Gastroesophageal sphincter (tissue), 4 donors: ENCODE measurements at regions not wholly inside any gene's neighbourhood (a gene's known extent, or its start where the extent isn't known, plus 50 kb on each side); places are given as distances from the start of the nearest gene placed in this dataset.
"Not testable (repeated sequence)": the region's sequence is repeated elsewhere in the genome, so short reads cannot be mapped to it uniquely, and the experiment has no call there.

Experiments used
- ATAC-seq: fragments of 150-250 bp; one replicate; pipeline ENCODE4 v1.9.1; 2016; ENCODE audit warnings: mild to moderate bottlenecking, moderate library complexity
- H3K27ac ChIP-seq, 4 donors: fragments of 200-600 bp; sonication (generic) in 3 of 4; 1 replicate in 3 of 4; 2 replicates in 1 of 4; pipeline ENCODE4 v1.5.1; 2016 to 2019
- H3K27me3 ChIP-seq: fragments of 200-600 bp; sonication (generic); one replicate; pipeline ENCODE4 v1.5.1; 2019
- H3K36me3 ChIP-seq, 2 donors: fragments of 200-600 bp; sonication (generic); one replicate each; pipeline ENCODE4 v1.5.1; 2019; ENCODE audit warnings: control low read depth in 1 of 2
- H3K4me1 ChIP-seq, 3 donors: fragments of 200-600 bp; sonication (generic); 1 replicate in 2 of 3; 2 replicates in 1 of 3; pipeline ENCODE4 v1.5.1; 2016 to 2019; ENCODE audit warnings: control low read depth in 2 of 3
- H3K4me3 ChIP-seq, 2 donors: fragments of 200-600 bp; sonication (generic); one replicate each; pipeline ENCODE4 v1.5.1; 2019; ENCODE audit warnings: mild to moderate bottlenecking in 1 of 2, moderate library complexity in 1 of 2
- H3K9me3 ChIP-seq, 3 donors: fragments of 200-600 bp; sonication (generic); one replicate each; pipeline ENCODE4 v1.5.1; 2017 to 2019; ENCODE audit warnings: control low read depth in 2 of 3
- CTCF ChIP-seq, 4 experiments: fragments of 200-600 bp in 2 of 4; fragments of 450-650 bp in 2 of 4; sonication (generic) in 1 of 4; IDR thresholded peaks; one replicate each; pipeline ENCODE4 v1.5.1; 2017 to 2019; ENCODE audit warnings: antibody characterized with exemption in 4 of 4, mild to moderate bottlenecking in 2 of 4, moderate library complexity in 2 of 4
- EP300 ChIP-seq: sonication (generic); formaldehyde crosslinking; IDR thresholded peaks from one replicate; pipeline ENCODE4 v1.6.1; 2017; ENCODE audit warnings: antibody characterized with exemption, mild to moderate bottlenecking
- POLR2A ChIP-seq, 2 donors: fragments of 450-650 bp; IDR thresholded peaks; one replicate each; pipeline ENCODE4 v1.6.1; 2017; ENCODE audit warnings: antibody characterized with exemption in 2 of 2, mild to moderate bottlenecking in 2 of 2, moderate library complexity in 1 of 2
- POLR2AphosphoS5 ChIP-seq: sonication (generic); formaldehyde crosslinking; IDR thresholded peaks from one replicate; pipeline ENCODE4 v1.6.1; 2017; ENCODE audit warnings: antibody characterized with exemption
- WGBS, 2 donors: methylation state at CpG; one replicate each; pipeline ENCODE4 v1.1.5; 2018; ENCODE audit warnings: low coverage in 1 of 2; 5-methylcytosine and 5-hydroxymethylcytosine counted together

- not testable (repeated sequence) for H3K4me3 ChIP-seq, ATAC-seq, H3K27me3 ChIP-seq, H3K36me3 ChIP-seq, H3K9me3 ChIP-seq, H3K4me1 ChIP-seq, H3K27ac ChIP-seq
- no CpG with 5 or more reads among the region's 6 CpGs for WGBS, 2 donors
Measured at GRCh38 chr4:102210806-102211205, 134.5 kb downstream of the SLC39A8 start.

- H3K4me1 ChIP-seq, H3K4me3 ChIP-seq, ATAC-seq, H3K27me3 ChIP-seq, H3K27ac ChIP-seq, H3K36me3 ChIP-seq, H3K9me3 ChIP-seq: not testable (repeated sequence)
- WGBS, 2 donors: 86 to 95% methylated on average over 2 of the region's 3 CpGs
Measured at GRCh38 chr4:102204634-102205033, 140.6 kb downstream of the SLC39A8 start.

GRCh38 chr4:102196221-102196620, 149.1 kb downstream of the SLC39A8 start:
- Histone ChIP-seq H3K4me3 (no peak overlapping the region), H3K9me3 (no peaks in the 10 kb centered on the region), H3K27ac (no peak overlapping the region), H3K4me1 (no peaks in the 10 kb centered on the region), H3K27me3 (no peaks in the 10 kb centered on the region), H3K36me3 (no peaks in the 10 kb centered on the region)
- no peak for TF ChIP-seq POLR2AphosphoS5
- TF ChIP-seq EP300: no peak
- no peak for TF ChIP-seq POLR2A (IDR thresholded peaks at IDR 0.05)
- no peak for TF ChIP-seq CTCF (IDR thresholded peaks at IDR 0.05)
- no peak for ATAC-seq
- WGBS, 2 donors: 37 to 51% methylated on average over 3 of the region's 3 CpGs

DNA sequence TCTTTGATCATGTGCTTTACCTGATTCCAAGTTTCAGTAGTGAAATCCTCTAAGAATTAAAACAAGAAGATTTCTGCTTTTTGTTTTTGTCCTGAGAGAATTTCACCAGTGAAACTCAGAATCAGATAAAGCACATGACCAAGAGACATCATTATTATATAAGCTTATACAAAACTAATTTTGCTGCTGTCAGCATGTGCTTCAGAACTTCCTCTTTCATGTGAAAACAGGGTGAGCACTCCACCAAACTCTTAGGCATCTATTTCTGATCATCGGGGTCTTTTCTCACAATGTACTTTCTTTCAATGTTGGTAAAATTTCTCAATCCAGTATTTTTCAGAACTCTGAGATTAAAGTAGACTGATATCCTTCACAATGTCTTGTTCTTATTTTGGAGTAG, 152.1 kb downstream of the SLC39A8 start:
- no peak overlapping the region for H3K27ac ChIP-seq
- H3K9me3 ChIP-seq: no peaks in the 10 kb centered on the region
- ATAC-seq: no peak
- TF ChIP-seq POLR2AphosphoS5: no peak
- no peak for TF ChIP-seq CTCF (IDR thresholded peaks at IDR 0.05)
- TF ChIP-seq POLR2A (IDR thresholded peaks at IDR 0.05): no peak
- no peak for TF ChIP-seq EP300
- WGBS, 2 donors: 75 to 80% methylated on average over 1 of the region's 1 CpG
- no peaks in the 10 kb centered on the region for H3K27me3 ChIP-seq
- no peaks in the 10 kb centered on the region for H3K36me3 ChIP-seq
- no peaks in the 10 kb centered on the region for H3K4me1 ChIP-seq
- H3K4me3 ChIP-seq: no peak overlapping the region

DNA sequence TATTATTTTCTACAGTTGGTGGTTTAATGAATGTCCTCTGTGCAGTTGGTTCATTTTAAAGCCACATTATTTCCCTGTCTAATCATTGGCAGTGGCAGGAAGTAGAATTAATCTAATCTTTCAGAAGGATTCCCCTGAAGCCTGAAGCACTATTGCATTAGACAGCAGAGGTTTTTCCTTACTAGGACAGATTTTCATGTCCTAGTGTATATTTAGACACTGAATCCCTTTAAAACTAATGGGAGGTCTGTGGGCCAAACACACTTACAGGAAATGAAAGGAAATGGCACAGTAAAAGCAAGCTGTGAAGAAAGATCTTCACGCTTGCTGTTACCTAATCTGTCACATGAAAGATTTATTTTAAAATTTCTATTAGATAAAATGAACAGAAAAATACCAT, 165.2 kb downstream of the SLC39A8 start:
- no peak for ATAC-seq

GRCh38 chr4:102174719-102175189, 170.5 kb downstream of the SLC39A8 start:
- no peaks in the 10 kb centered on the region for H3K4me1 ChIP-seq
- H3K9me3 ChIP-seq: no peaks in the 10 kb centered on the region
- TF ChIP-seq POLR2A (IDR thresholded peaks at IDR 0.05) (no peak), EP300 (no peak)
- WGBS, 2 donors: 69 to 92% methylated on average over 2 of the region's 2 CpGs
- no peaks in the 10 kb centered on the region for H3K27me3 ChIP-seq
- no peak overlapping the region for H3K27ac ChIP-seq
- ATAC-seq: no peak
- no peak overlapping the region for H3K4me3 ChIP-seq
- no peaks in the 10 kb centered on the region for H3K36me3 ChIP-seq

More for the DNA sequence above, 165.2 kb downstream of the SLC39A8 start:
- Histone ChIP-seq H3K4me1 (no peaks in the 10 kb centered on the region), H3K36me3 (no peaks in the 10 kb centered on the region), H3K27ac (no peak overlapping the region), H3K9me3 (no peaks in the 10 kb centered on the region), H3K4me3 (no peak overlapping the region), H3K27me3 (no peaks in the 10 kb centered on the region)
- 0 to 21% methylated on average over 1 of the region's 1 CpG for WGBS, 2 donors
- TF ChIP-seq POLR2AphosphoS5: no peak
- no peak for TF ChIP-seq CTCF (IDR thresholded peaks at IDR 0.05)
- no peak for TF ChIP-seq POLR2A (IDR thresholded peaks at IDR 0.05)
- no peak for TF ChIP-seq EP300

DNA sequence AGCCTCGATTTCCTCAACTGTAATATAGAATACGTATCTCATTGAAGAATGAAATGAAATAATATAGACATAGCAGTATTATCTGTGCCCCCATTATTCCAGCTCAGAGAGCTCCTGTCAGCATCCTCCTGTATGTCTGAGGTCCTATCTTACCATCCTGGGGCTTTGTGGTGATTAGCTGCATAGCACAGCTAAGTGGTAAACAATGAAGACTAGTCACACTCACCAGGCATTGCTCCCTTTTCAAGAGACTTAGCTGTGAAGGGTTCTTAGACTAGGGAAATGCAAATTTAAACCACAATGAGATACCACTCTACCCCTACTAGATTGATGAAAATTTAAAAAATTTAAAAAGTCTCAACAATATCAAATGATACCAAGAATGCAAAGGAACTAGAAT, 172.9 kb downstream of the SLC39A8 start:
- H3K36me3 ChIP-seq: no peaks in the 10 kb centered on the region
- no peaks in the 10 kb centered on the region for H3K27me3 ChIP-seq
- no peak overlapping the region for H3K4me3 ChIP-seq
- WGBS, 2 donors: 85 to 93% methylated on average over 2 of the region's 2 CpGs
- H3K4me1 ChIP-seq: no peaks in the 10 kb centered on the region
- H3K9me3 ChIP-seq: no peaks in the 10 kb centered on the region
- TF ChIP-seq EP300: no peak
- TF ChIP-seq CTCF (IDR thresholded peaks at IDR 0.05): no peak
- TF ChIP-seq POLR2A (IDR thresholded peaks at IDR 0.05): no peak
- TF ChIP-seq POLR2AphosphoS5: no peak
- H3K27ac ChIP-seq: no peak overlapping the region
- ATAC-seq: no peak
